Ishikawa (cell line): ENCODE measurements at regions not wholly inside any gene's neighbourhood (a gene's known extent, or its start where the extent isn't known, plus 50 kb on each side); places are given as distances from the start of the nearest gene placed in this dataset.

Experiments used
- CEBPB ChIP-seq: IDR thresholded peaks from 2 replicates; pipeline ENCODE4 v1.6.1; 2012
- CREB1 ChIP-seq: IDR thresholded peaks from 2 replicates; pipeline ENCODE4 v1.6.1; 2012; ENCODE audit warnings: low read depth
- EGR1 ChIP-seq: IDR thresholded peaks from 2 replicates; pipeline ENCODE4 v1.6.1; 2012
- EP300 ChIP-seq: IDR thresholded peaks from 2 replicates; pipeline ENCODE4 v1.6.1; 2012; ENCODE audit warnings: borderline replicate concordance
- MAX ChIP-seq: IDR thresholded peaks from 2 replicates; pipeline ENCODE4 v1.6.1; 2012
- RAD21 ChIP-seq: IDR thresholded peaks from 2 replicates; pipeline ENCODE4 v1.6.1; 2012; ENCODE audit warnings: low read depth
- REST ChIP-seq: IDR thresholded peaks from 2 replicates; pipeline ENCODE4 v1.6.1; 2012; ENCODE audit warnings: low read depth, mild to moderate bottlenecking
- TAF1 ChIP-seq: IDR thresholded peaks from 2 replicates; pipeline ENCODE4 v1.6.1; 2012; ENCODE audit warnings: low read depth, mild to moderate bottlenecking
- TCF12 ChIP-seq: IDR thresholded peaks from 2 replicates; pipeline ENCODE4 v1.6.1; 2012; ENCODE audit warnings: low read depth
- TEAD4 ChIP-seq: IDR thresholded peaks from 2 replicates; pipeline ENCODE4 v1.6.1; 2012
- USF1 ChIP-seq: IDR thresholded peaks from 2 replicates; pipeline ENCODE4 v1.6.1; 2012
- YY1 ChIP-seq: IDR thresholded peaks from 2 replicates; pipeline ENCODE4 v1.6.1; 2012; ENCODE audit warnings: low read depth
- ZBTB7A ChIP-seq: IDR thresholded peaks from 2 replicates; pipeline ENCODE4 v1.6.1; 2012; ENCODE audit warnings: low read depth

DNA sequence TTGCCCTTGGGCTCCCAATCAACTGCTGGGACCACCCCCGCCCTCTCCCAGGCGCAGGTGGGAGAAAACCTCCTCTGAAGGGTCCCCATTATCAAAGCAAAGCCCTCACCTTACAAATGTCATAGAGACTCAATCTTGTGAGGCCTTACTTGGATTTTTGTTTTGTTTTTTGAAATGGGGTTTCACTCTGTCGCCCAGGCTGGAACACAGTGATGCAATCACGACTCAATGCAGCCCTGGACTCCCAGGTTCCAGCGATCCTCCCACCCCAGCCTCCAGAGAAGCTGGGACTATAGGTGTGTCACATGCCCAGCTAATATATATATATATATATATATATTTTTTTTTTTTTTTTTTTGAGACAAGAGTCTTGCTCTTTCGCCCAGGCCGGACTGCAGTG is 57.5 kb upstream of the WIPI2 start:
- TF ChIP-seq REST (no peak), EGR1 (no peak), TAF1 (no peak), MAX (no peak), YY1 (no peak), USF1 (no peak), RAD21 (no peak), CREB1 (no peak), EP300 (no peak), TCF12 (no peak), ZBTB7A (no peak), TEAD4 (no peak), CEBPB (no peak)
